ENCODE measurements at regions not wholly inside any gene's neighbourhood (a gene's known extent, or its start where the extent isn't known, plus 50 kb on each side); places are given as distances from the start of the nearest gene placed in this dataset.

- DNase-seq (ENCODE audit: low read depth), result no peak
- TF ChIP-seq CTCF (IDR thresholded peaks at IDR 0.05; ENCODE audit: low read depth, low read length, missing control alignments), result no peak
- no peak overlapping the region for H3K4me3 ChIP-seq (ENCODE audit: low read depth, low read length)
These were observed 376.5 kb upstream of the DAB1 start for GRCh38 chr1:57800376-57800775.

DNA sequence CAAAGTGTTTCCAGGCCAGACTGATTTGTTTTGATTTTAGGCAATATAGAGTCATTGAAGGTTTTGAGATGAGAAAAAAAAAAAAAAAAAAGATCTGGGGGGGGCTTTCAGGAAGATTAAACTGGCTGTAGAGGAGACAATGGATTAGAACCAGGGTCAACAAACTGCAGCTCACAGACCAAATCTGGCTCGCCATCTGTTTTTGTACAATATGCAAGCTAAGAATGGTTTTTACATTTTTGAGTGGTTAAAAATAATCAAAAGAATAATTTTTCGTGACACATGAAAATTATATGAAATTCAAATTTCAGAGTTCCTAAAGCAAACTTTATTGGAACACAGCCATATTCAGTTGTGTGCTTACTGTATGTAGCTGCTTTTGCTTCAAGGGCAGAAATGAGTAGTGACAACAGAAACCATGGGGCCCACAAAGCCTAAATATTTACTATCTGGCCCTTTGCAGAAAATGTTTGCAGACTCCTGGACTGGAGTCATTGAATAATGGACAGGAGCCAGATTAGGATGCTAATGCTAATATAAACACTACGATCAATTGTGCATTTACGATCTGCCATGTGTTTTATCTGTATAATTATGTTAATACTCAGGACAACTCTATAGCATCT lies 375.7 kb upstream of the DAB1 start:
- TF ChIP-seq CTCF (IDR thresholded peaks at IDR 0.05; ENCODE audit: low read depth, low read length, missing control alignments), result no peak
- H3K4me3 ChIP-seq (ENCODE audit: low read depth, low read length), result no peak overlapping the region
- DNase-seq (ENCODE audit: low read depth), result no peak

DNA sequence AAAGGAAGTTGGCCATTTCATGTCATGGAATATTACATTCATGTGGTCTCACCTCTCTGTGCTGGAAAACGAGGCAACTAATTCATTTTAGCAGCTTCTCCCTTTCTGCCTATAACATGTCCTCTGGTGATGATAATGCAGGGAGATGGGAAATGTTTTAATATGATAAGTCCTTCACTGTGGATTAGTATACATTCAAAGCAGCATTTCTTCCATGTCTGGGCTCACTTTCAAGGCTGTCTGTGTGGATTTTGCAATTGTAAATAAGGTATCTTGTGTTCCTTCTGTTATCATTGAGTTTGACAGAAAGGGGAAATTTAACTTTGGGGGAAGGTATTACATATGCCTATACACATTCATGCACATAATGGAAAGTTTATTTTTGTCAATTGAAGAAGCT lies 374.7 kb upstream of the DAB1 start:
- no peak overlapping the region for H3K4me3 ChIP-seq (ENCODE audit: low read depth, low read length)
- no peak for DNase-seq (ENCODE audit: low read depth)
- no peak for TF ChIP-seq CTCF (IDR thresholded peaks at IDR 0.05; ENCODE audit: low read depth, low read length, missing control alignments)

DNA sequence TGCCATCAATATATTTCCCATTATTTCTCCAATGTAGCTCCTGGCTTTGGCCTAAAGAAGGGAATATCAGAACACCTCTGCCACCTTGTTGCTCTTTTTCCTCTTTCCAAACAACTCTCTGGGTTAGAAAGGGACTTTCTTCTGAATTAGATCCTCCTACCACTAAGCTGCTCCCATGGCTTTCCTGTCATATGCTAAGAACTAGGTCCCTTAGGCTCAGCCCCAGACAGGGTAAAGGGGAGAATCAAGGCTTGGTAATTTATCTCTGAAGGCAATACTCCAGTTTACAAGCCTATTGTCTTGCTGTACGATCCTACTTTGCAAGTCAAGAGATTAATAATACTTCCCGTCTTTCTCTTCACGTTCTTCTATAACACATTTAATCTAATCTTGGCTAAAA lies 373.2 kb upstream of the DAB1 start:
- TF ChIP-seq CTCF (IDR thresholded peaks at IDR 0.05; ENCODE audit: low read depth, low read length, missing control alignments), result no peak
- DNase-seq (ENCODE audit: low read depth), result no peak
- no peak overlapping the region for H3K4me3 ChIP-seq (ENCODE audit: low read depth, low read length)

DNA sequence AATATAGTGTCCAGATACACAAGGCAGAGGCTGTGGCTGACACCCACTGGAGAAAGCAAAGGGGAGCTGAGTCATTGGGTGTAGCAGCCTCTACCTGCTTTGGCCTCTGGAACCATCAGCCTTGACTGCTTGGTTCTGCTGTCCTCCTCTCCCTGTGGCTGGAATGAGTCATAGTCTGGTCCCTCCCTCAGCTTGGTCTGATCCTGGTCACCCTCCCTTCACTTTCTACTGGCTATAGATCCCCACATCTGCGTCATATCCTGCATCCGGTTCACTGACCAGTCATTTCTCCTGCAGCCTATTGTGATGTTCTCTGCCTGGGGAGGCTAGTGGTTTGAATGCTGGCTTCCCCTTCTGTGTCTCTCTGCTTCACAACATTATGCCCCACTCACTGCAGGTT lies 372.8 kb upstream of the DAB1 start:
- no peak for TF ChIP-seq CTCF (IDR thresholded peaks at IDR 0.05; ENCODE audit: low read depth, low read length, missing control alignments)
- DNase-seq (ENCODE audit: low read depth), result no peak
- H3K4me3 ChIP-seq (ENCODE audit: low read depth, low read length), result no peak overlapping the region

- no peak for DNase-seq (ENCODE audit: low read depth)
- H3K4me3 ChIP-seq (ENCODE audit: low read depth, low read length), result no peak overlapping the region
- no peak for TF ChIP-seq CTCF (IDR thresholded peaks at IDR 0.05; ENCODE audit: low read depth, low read length, missing control alignments)
These were observed 372.0 kb upstream of the DAB1 start for GRCh38 chr1:57795886-57796285.

DNA sequence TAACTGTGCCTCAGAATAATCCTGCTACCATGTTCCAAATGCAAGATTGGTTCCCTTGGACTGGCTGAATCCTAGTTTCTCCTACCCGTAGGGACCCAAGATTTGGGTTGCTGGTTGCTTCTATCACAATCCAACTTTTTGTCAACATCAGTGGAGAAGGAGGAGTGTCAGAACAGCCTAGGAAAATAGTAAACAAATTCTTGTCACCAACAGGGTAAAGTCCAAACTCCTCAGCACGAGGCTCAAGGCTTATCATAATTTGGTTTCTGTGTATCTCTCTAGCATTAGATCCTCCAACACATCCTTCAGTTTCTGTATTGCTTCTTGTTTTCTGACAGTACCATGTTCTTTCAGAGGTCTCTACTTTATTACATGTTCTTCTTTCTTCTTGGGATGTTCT lies 370.2 kb upstream of the DAB1 start:
- DNase-seq (ENCODE audit: low read depth), result no peak
- no peak for TF ChIP-seq CTCF (IDR thresholded peaks at IDR 0.05; ENCODE audit: low read depth, low read length, missing control alignments)
- no peak overlapping the region for H3K4me3 ChIP-seq (ENCODE audit: low read depth, low read length)

All from GM12864 (cell line).